ENCODE measurements at regions not wholly inside any gene's neighbourhood (a gene's known extent, or its start where the extent isn't known, plus 50 kb on each side); places are given as distances from the start of the nearest gene placed in this dataset.

GRCh38 chr4:8688908-8689445 lies 96.4 kb downstream of the CPZ start:
- CTCF ChIA-PET = interaction anchor here (0.7 kb wide), 1 partner anchor 30 kb away, joined by 3 read pairs; no protein-coding TSS in a partner anchor
- H3K27me3 Mint-ChIP-seq (ENCODE audit: unreplicated experiment) = peaks cover 66% of the 10 kb centered on the region
- BruUV-seq (replicated peaks) = no TSS peak
- no peak overlapping the region for H3K27ac Mint-ChIP-seq (ENCODE audit: unreplicated experiment)
- no peak for DNase-seq
- no peaks in the 10 kb centered on the region for H3K4me1 Mint-ChIP-seq (ENCODE audit: low read depth, unreplicated experiment)
- no peaks in the 10 kb centered on the region for H3K9me3 Mint-ChIP-seq (ENCODE audit: low read depth, unreplicated experiment)
- H3K4me3 Mint-ChIP-seq (ENCODE audit: low read depth, unreplicated experiment) = no peak overlapping the region
- H3K36me3 Mint-ChIP-seq (ENCODE audit: insufficient read depth, unreplicated experiment) = no peaks in the 10 kb centered on the region
- intact Hi-C loops (cut with micrococcal nuclease; ENCODE audit: unreplicated experiment) = no loop called here
- TF ChIP-seq CTCF (IDR thresholded peaks at IDR 0.05; ENCODE audit: unreplicated experiment) = no peak

DNA sequence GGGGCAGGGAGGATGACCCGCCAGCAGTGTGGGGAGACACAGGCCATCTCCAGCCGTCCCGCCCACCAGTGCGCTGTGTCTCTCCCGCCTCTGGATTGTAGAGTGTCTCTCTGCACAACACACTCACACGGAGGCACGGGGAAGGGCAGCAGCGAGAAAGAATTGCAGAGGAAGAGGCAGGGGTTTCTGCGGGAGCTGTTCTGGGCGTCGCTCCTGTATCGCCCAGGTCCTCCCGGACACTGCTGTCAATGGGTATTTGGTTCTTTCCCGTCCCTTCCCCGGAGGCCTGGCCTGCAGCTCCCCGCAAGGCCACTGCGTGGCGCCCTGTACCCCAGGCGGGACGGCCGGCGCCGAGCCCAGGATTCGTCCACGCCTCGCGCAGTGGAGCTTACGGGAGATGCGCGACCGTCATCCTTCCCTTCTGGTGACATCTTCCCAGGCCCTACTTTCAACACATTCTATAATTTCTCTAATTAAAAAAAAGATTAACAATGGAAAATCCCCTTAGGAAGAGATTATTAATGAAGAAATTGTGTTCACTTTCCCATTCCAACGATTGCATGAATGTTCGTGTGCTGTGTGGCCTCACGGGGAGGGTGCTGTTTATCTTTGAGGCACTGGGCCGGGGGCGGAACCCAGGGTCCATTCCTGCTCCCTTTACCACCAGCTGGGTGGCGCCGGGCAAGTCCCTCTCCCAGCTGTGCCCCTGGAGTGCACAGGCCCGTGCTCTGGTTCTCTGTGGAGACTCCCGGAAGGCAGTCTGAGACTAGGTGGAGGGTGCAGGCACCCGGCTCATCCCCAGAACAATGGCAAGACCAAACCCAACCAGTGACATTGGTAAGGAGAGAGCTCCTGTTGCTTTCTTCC lies 95.7 kb downstream of the CPZ start:
- no TSS peak for BruUV-seq (replicated peaks)
- Mint-ChIP-seq H3K36me3 (ENCODE audit: insufficient read depth, unreplicated experiment) (no peaks in the 10 kb centered on the region), H3K27me3 (ENCODE audit: unreplicated experiment) (peaks cover 66% of the 10 kb centered on the region), H3K4me3 (ENCODE audit: low read depth, unreplicated experiment) (no peak overlapping the region), H3K4me1 (ENCODE audit: low read depth, unreplicated experiment) (no peaks in the 10 kb centered on the region), H3K9me3 (ENCODE audit: low read depth, unreplicated experiment) (no peaks in the 10 kb centered on the region), H3K27ac (ENCODE audit: unreplicated experiment) (no peak overlapping the region)
- DNase-seq = no peak
- TF ChIP-seq CTCF (IDR thresholded peaks at IDR 0.05; ENCODE audit: unreplicated experiment) = no peak
- intact Hi-C loops (cut with micrococcal nuclease; ENCODE audit: unreplicated experiment) = no loop called here
- CTCF ChIA-PET = interaction anchor here (0.7 kb wide), 1 partner anchor 31 kb away, joined by 3 read pairs; no protein-coding TSS in a partner anchor

DNA sequence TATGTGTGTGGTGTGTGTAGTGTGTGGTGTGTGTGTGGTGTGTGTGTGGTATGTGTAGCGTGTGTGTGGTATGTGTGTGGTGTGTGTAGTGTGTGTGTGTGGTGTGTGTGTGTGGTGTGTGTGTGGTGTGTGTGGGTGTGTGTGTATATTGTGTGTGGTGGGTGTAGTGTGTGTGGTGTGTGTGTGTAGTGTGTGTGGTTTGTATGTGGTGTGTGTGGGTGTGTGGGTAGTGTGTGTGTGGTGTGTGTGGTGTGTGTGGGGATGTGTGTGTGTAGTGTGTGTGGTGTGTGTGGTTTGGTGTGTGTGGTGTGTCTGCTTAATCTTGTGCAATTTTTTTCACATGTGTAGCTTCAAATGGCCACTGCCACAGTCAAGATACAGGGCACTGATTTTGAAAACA lies 94.5 kb downstream of the CPZ start:
- Mint-ChIP-seq H3K9me3 (ENCODE audit: low read depth, unreplicated experiment) (no peaks in the 10 kb centered on the region), H3K27ac (ENCODE audit: unreplicated experiment) (no peak overlapping the region), H3K36me3 (ENCODE audit: insufficient read depth, unreplicated experiment) (no peaks in the 10 kb centered on the region), H3K4me3 (ENCODE audit: low read depth, unreplicated experiment) (no peak overlapping the region), H3K27me3 (ENCODE audit: unreplicated experiment) (peaks cover 66% of the 10 kb centered on the region), H3K4me1 (ENCODE audit: low read depth, unreplicated experiment) (no peaks in the 10 kb centered on the region)
- TF ChIP-seq CTCF (IDR thresholded peaks at IDR 0.05; ENCODE audit: unreplicated experiment) = no peak
- CTCF ChIA-PET = no interaction called here
- no peak for DNase-seq
- BruUV-seq (replicated peaks) = no TSS peak
- intact Hi-C loops (cut with micrococcal nuclease; ENCODE audit: unreplicated experiment) = no loop called here

GRCh38 chr4:8685831-8686230 lies 93.3 kb downstream of the CPZ start:
- no peak for TF ChIP-seq CTCF (IDR thresholded peaks at IDR 0.05; ENCODE audit: unreplicated experiment)
- no peak overlapping the region for H3K4me3 Mint-ChIP-seq (ENCODE audit: low read depth, unreplicated experiment)
- no peak for DNase-seq
- no TSS peak for BruUV-seq (replicated peaks)
- CTCF ChIA-PET = no interaction called here
- intact Hi-C loops (cut with micrococcal nuclease; ENCODE audit: unreplicated experiment) = no loop called here
- peaks cover 75% of the 10 kb centered on the region for H3K27me3 Mint-ChIP-seq (ENCODE audit: unreplicated experiment)
- H3K9me3 Mint-ChIP-seq (ENCODE audit: low read depth, unreplicated experiment) = no peaks in the 10 kb centered on the region
- no peaks in the 10 kb centered on the region for H3K4me1 Mint-ChIP-seq (ENCODE audit: low read depth, unreplicated experiment)
- H3K36me3 Mint-ChIP-seq (ENCODE audit: insufficient read depth, unreplicated experiment) = no peaks in the 10 kb centered on the region
- no peak overlapping the region for H3K27ac Mint-ChIP-seq (ENCODE audit: unreplicated experiment)
